C4-2B (cell line): ENCODE measurements at regions not wholly inside any gene's neighbourhood (a gene's known extent, or its start where the extent isn't known, plus 50 kb on each side); places are given as distances from the start of the nearest gene placed in this dataset.

Source experiments
- CTCF ChIP-seq: fragments of 450-650 bp; conservative IDR thresholded peaks from 2 replicates; pipeline ENCODE4 v1.5.1; 2017; ENCODE audit warnings: mild to moderate bottlenecking
- ZFX ChIP-seq: fragments of 450-650 bp; IDR thresholded peaks from 2 replicates; pipeline ENCODE4 v1.6.1; 2017

- TF ChIP-seq CTCF (no peak), ZFX (no peak)
These were observed 410.1 kb downstream of the MAT2B start for GRCh38 chr5:163915481-163915961.
